HEK293 (cell line): ENCODE measurements at regions not wholly inside any gene's neighbourhood (a gene's known extent, or its start where the extent isn't known, plus 50 kb on each side); places are given as distances from the start of the nearest gene placed in this dataset.

ENCODE experiments used
- CTCF ChIA-PET: fragments of 350-600 bp; formaldehyde crosslinking; extraction: SDS; loops from one replicate; lab custom pipeline; 2021; ENCODE audit warnings: antibody characterized with exemption; lab: Yijun Ruan, JAX
- POLR2A ChIA-PET: fragments of 300-600 bp; formaldehyde crosslinking; extraction: SDS; loops from one replicate; lab custom pipeline; 2020; ENCODE audit warnings: antibody characterized with exemption, inconsistent platforms; lab: Yijun Ruan, JAX
- H3K27ac ChIP-seq: fragments of 200-500 bp; sonication (Bioruptor generic); 2 replicates; pipeline ENCODE4 v1.5.1; 2014; ENCODE audit warnings: low read depth, low read length, control low read depth, inconsistent platforms; ENCODE audit errors: extremely low read depth
- H3K36me3 ChIP-seq, 2 experiments: fragments of 200-500 bp in 1 of 2; sonication (Bioruptor generic) in 1 of 2; 1 replicate in 1 of 2; 2 replicates in 1 of 2; pipeline ENCODE4 v1.5.1; 2014 to 2017; ENCODE audit warnings: inconsistent platforms in 2 of 2, low read length in 2 of 2; ENCODE audit not compliant: control insufficient read depth in 2 of 2, insufficient read depth in 1 of 2
- H3K4me1 ChIP-seq: fragments of 200-500 bp; sonication (Bioruptor generic); 2 replicates; pipeline ENCODE4 v1.5.1; 2014; ENCODE audit warnings: mild to moderate bottlenecking, low read length, inconsistent platforms; ENCODE audit not compliant: control insufficient read depth, insufficient read depth
- H3K4me3 ChIP-seq: 2 replicates; pipeline ENCODE4 v1.5.1; 2011; ENCODE audit warnings: low read depth, mild to moderate bottlenecking, control low read depth, low read length, moderate library complexity
- H3K9me3 ChIP-seq: fragments of 200-500 bp; sonication (Bioruptor generic); 2 replicates; pipeline ENCODE4 v1.5.1; 2014; ENCODE audit warnings: low read depth, low read length, inconsistent platforms; ENCODE audit not compliant: control insufficient read depth, insufficient read depth
- GLIS2 ChIP-seq: fragments of 450-650 bp; formaldehyde crosslinking; IDR thresholded peaks from 2 replicates; pipeline ENCODE4 v1.5.1; 2016; ENCODE audit warnings: missing biosample characterization, missing genetic modification characterization
- KLF7 ChIP-seq: fragments of 450-650 bp; formaldehyde crosslinking; IDR thresholded peaks from 2 replicates; pipeline ENCODE4 v1.5.1; 2016; ENCODE audit warnings: missing biosample characterization, missing genetic modification characterization, borderline replicate concordance
- KLF9 ChIP-seq: fragments of 450-650 bp; formaldehyde crosslinking; IDR thresholded peaks from 2 replicates; pipeline ENCODE4 v1.5.1; 2016; ENCODE audit warnings: missing biosample characterization, missing genetic modification characterization, low read depth
- MEIS1 ChIP-seq: sonication (generic); formaldehyde crosslinking; IDR thresholded peaks from 2 replicates; pipeline ENCODE4 v1.8.1; 2022; ENCODE audit warnings: missing genetic modification reagents, mild to moderate bottlenecking, borderline replicate concordance
- REPIN1 ChIP-seq: fragments of 450-650 bp; formaldehyde crosslinking; IDR thresholded peaks from 2 replicates; pipeline ENCODE4 v1.5.1; 2017; ENCODE audit warnings: missing biosample characterization, missing genetic modification characterization, low read depth
- REST ChIP-seq: fragments of 450-650 bp; formaldehyde crosslinking; IDR thresholded peaks from 2 replicates; pipeline ENCODE4 v1.5.1; 2016; ENCODE audit warnings: missing biosample characterization, missing genetic modification characterization
- TSHZ1 ChIP-seq: fragments of 450-650 bp; formaldehyde crosslinking; IDR thresholded peaks from 2 replicates; pipeline ENCODE4 v1.5.1; 2016; ENCODE audit warnings: missing biosample characterization, missing genetic modification characterization, borderline replicate concordance
- WT1 ChIP-seq: fragments of 450-650 bp; formaldehyde crosslinking; IDR thresholded peaks from 2 replicates; pipeline ENCODE4 v1.5.1; 2016; ENCODE audit warnings: missing biosample characterization, missing genetic modification characterization
- ZBTB26 ChIP-seq: fragments of 450-650 bp; formaldehyde crosslinking; optimal IDR thresholded peaks from 2 replicates; pipeline ENCODE3; 2016; ENCODE audit warnings: missing biosample characterization, mild to moderate bottlenecking, missing genetic modification characterization
- ZFP41 ChIP-seq: fragments of 450-650 bp; formaldehyde crosslinking; IDR thresholded peaks from 2 replicates; pipeline ENCODE4 v1.5.1; 2016; ENCODE audit warnings: missing biosample characterization, missing genetic modification characterization, borderline replicate concordance
- ZNF169 ChIP-seq: fragments of 450-650 bp; formaldehyde crosslinking; IDR thresholded peaks from 2 replicates; pipeline ENCODE4 v1.5.1; 2016; ENCODE audit warnings: missing biosample characterization, missing genetic modification characterization
- ZNF174 ChIP-seq: fragments of 450-650 bp; formaldehyde crosslinking; IDR thresholded peaks from 2 replicates; pipeline ENCODE4 v1.5.0; 2017; ENCODE audit warnings: missing biosample characterization, mild to moderate bottlenecking, missing genetic modification characterization
- ZNF248 ChIP-seq: fragments of 450-650 bp; formaldehyde crosslinking; IDR thresholded peaks from 2 replicates; pipeline ENCODE4 v1.5.1; 2017; ENCODE audit warnings: missing biosample characterization, missing genetic modification characterization
- ZNF292 ChIP-seq: fragments of 450-650 bp; formaldehyde crosslinking; IDR thresholded peaks from 2 replicates; pipeline ENCODE4 v1.5.1; 2016; ENCODE audit warnings: low read depth, missing biosample characterization, missing genetic modification characterization, borderline replicate concordance
- ZNF341 ChIP-seq: fragments of 450-650 bp; formaldehyde crosslinking; IDR thresholded peaks from 2 replicates; pipeline ENCODE4; 2016; ENCODE audit warnings: low read depth, missing biosample characterization, missing genetic modification characterization
- ZNF366 ChIP-seq: fragments of 450-650 bp; formaldehyde crosslinking; conservative IDR thresholded peaks from 2 replicates; pipeline ENCODE4 v1.5.1; 2016; ENCODE audit warnings: missing biosample characterization, missing genetic modification characterization
- ZNF530 ChIP-seq: fragments of 450-650 bp; formaldehyde crosslinking; IDR thresholded peaks from 2 replicates; pipeline ENCODE4 v1.5.1; 2016; ENCODE audit warnings: low read depth, missing biosample characterization, missing genetic modification characterization
- ZNF654 ChIP-seq: fragments of 450-650 bp; formaldehyde crosslinking; IDR thresholded peaks from 2 replicates; pipeline ENCODE4 v1.5.1; 2016; ENCODE audit warnings: low read depth, missing biosample characterization, missing genetic modification characterization
- ZNF692 ChIP-seq: fragments of 450-650 bp; formaldehyde crosslinking; IDR thresholded peaks from 2 replicates; pipeline ENCODE4 v1.5.1; 2016; ENCODE audit warnings: missing biosample characterization, missing genetic modification characterization
- ZNF701 ChIP-seq: fragments of 450-650 bp; formaldehyde crosslinking; IDR thresholded peaks from 2 replicates; pipeline ENCODE4 v1.5.1; 2016; ENCODE audit warnings: missing biosample characterization, missing genetic modification characterization
- ZNF776 ChIP-seq: fragments of 450-650 bp; formaldehyde crosslinking; IDR thresholded peaks from 2 replicates; pipeline ENCODE4 v1.5.0; 2017; ENCODE audit warnings: missing biosample characterization, missing genetic modification characterization, borderline replicate concordance
- ZSCAN18 ChIP-seq: fragments of 450-650 bp; formaldehyde crosslinking; IDR thresholded peaks from 2 replicates; pipeline ENCODE4 v1.5.1; 2016; ENCODE audit warnings: missing biosample characterization, missing genetic modification characterization

GRCh38 chr20:57970116-57970515 is 258.3 kb downstream of the ANKRD60 start (continued):
- no peak for TF ChIP-seq ZNF701 (tag by site-specific recombination)

GRCh38 chr20:57968120-57968519 is 258.3 kb upstream of the PMEPA1 start:
- H3K27ac ChIP-seq: no peak overlapping the region
- no peak for TF ChIP-seq ZNF292 (tag by site-specific recombination)
- no peak for TF ChIP-seq ZNF530 (tag by site-specific recombination)
- TF ChIP-seq ZNF174 (tag by site-specific recombination): no peak
- TF ChIP-seq ZNF776: no peak
- no peak for TF ChIP-seq WT1 (tag by site-specific recombination)
- TF ChIP-seq ZNF248 (tag by site-specific recombination): no peak
- no peak for TF ChIP-seq TSHZ1
- TF ChIP-seq KLF7 (tag by site-specific recombination): no peak
- no peak for TF ChIP-seq GLIS2 (tag by site-specific recombination)
- TF ChIP-seq ZNF169: no peak
- TF ChIP-seq ZNF701 (tag by site-specific recombination): no peak
- no peak for TF ChIP-seq ZNF692 (tag by site-specific recombination)
- no peak for TF ChIP-seq ZNF341 (tag by site-specific recombination)
- no peak for TF ChIP-seq ZBTB26 (tag by site-specific recombination)
- no peak for TF ChIP-seq REPIN1 (tag by site-specific recombination)
- H3K4me1 ChIP-seq: no peaks in the 10 kb centered on the region; the same call in 1 of the 2 replicates
- ChIA-PET CTCF (no interaction called here), POLR2A (no interaction called here)
- no peaks in the 10 kb centered on the region for H3K36me3 ChIP-seq
- no peaks in the 10 kb centered on the region for H3K9me3 ChIP-seq
- H3K4me3 ChIP-seq: no peak overlapping the region

GRCh38 chr20:57967364-57967763 is 257.5 kb upstream of the PMEPA1 start:
- Histone ChIP-seq H3K9me3 (no peaks in the 10 kb centered on the region), H3K4me1 (no peaks in the 10 kb centered on the region; the same call in 1 of the 2 replicates), H3K36me3 (no peaks in the 10 kb centered on the region)
- POLR2A ChIA-PET: no interaction called here
- TF ChIP-seq KLF9 (tag by site-specific recombination): no peak
- no peak for TF ChIP-seq ZSCAN18 (tag by site-specific recombination)
- peak; percentile 44; the same call in 1 of the 2 replicates for TF ChIP-seq REST (tag by site-specific recombination)
- TF ChIP-seq ZNF366 (tag by site-specific recombination): no peak
- TF ChIP-seq MEIS1 (CRISPR knock-in tag): no peak
- TF ChIP-seq REPIN1 (tag by site-specific recombination): no peak
- TF ChIP-seq ZFP41 (tag by site-specific recombination): no peak
- TF ChIP-seq ZNF654: no peak
- TF ChIP-seq, all 188 proteins: peak for 1
- no peak overlapping the region for H3K4me3 ChIP-seq
- H3K27ac ChIP-seq: no peak overlapping the region
- CTCF ChIA-PET: no interaction called here
